ENCODE measurements at regions not wholly inside any gene's neighbourhood (a gene's known extent, or its start where the extent isn't known, plus 50 kb on each side); places are given as distances from the start of the nearest gene placed in this dataset.

- Histone ChIP-seq H3K4me3 (ENCODE audit: extremely low read depth, insufficient read depth, low read length, poor library complexity, severe bottlenecking) (no peak overlapping the region), H3K4me1 (ENCODE audit: control insufficient read depth, insufficient read depth, low read length, poor library complexity, severe bottlenecking) (peaks cover 34% of the 10 kb centered on the region), H3K9me3 (ENCODE audit: control insufficient read depth, low read length) (peaks cover 5% of the 10 kb centered on the region), H3K27ac (ENCODE audit: low read depth, low read length, severe bottlenecking) (peak overlapping the region; percentile 88), H3K36me3 (ENCODE audit: control insufficient read depth, insufficient read depth, low read length) (peaks cover 38% of the 10 kb centered on the region)
- 35 to 38% methylated on average over 5 to 6 of the region's 6 CpGs for WGBS, 2 experiments (ENCODE audit: insufficient coverage in 2 of 2)
Observed at GRCh38 chr10:29725133-29725720, 90.5 kb upstream of the SVIL start.

GRCh38 chr10:29723726-29724125, 89.0 kb upstream of the SVIL start:
- Histone ChIP-seq H3K36me3 (ENCODE audit: control insufficient read depth, insufficient read depth, low read length) (peaks cover 27% of the 10 kb centered on the region), H3K4me3 (ENCODE audit: extremely low read depth, insufficient read depth, low read length, poor library complexity, severe bottlenecking) (no peak overlapping the region), H3K4me1 (ENCODE audit: control insufficient read depth, insufficient read depth, low read length, poor library complexity, severe bottlenecking) (peaks cover 31% of the 10 kb centered on the region), H3K9me3 (ENCODE audit: control insufficient read depth, low read length) (peaks cover 9% of the 10 kb centered on the region), H3K27ac (ENCODE audit: low read depth, low read length, severe bottlenecking) (no peak overlapping the region)
- 90 to 100% methylated on average over 1 to 2 of the region's 2 CpGs for WGBS, 2 experiments (ENCODE audit: insufficient coverage in 2 of 2)

GRCh38 chr10:29722777-29723176, 88.0 kb upstream of the SVIL start:
- H3K9me3 ChIP-seq (ENCODE audit: control insufficient read depth, low read length), result peaks cover 9% of the 10 kb centered on the region
- WGBS, 2 experiments (ENCODE audit: insufficient coverage in 2 of 2), result 86 to 100% methylated on average over 1 to 2 of the region's 4 CpGs
- H3K4me1 ChIP-seq (ENCODE audit: control insufficient read depth, insufficient read depth, low read length, poor library complexity, severe bottlenecking), result peaks cover 26% of the 10 kb centered on the region
- no peak overlapping the region for H3K4me3 ChIP-seq (ENCODE audit: extremely low read depth, insufficient read depth, low read length, poor library complexity, severe bottlenecking)
- H3K36me3 ChIP-seq (ENCODE audit: control insufficient read depth, insufficient read depth, low read length), result peaks cover 21% of the 10 kb centered on the region
- no peak overlapping the region for H3K27ac ChIP-seq (ENCODE audit: low read depth, low read length, severe bottlenecking)

DNA sequence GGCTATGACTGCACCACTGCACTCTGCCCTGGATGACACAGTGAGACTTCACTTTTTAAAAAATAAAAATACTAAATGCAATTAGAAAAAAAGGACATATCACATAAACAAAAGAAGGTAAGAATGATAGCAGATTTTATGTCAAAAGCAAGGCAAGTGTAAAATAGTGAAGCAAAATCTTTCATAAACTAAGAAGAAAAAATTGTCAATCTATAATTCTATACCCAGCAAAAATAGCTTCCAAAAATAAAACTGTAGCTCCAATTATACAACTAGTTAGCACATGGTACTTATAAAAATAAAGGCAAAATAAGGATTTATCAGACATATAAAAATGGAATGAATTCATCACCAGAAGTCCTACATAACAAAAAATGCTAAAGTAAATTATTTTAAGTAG, 85.4 kb upstream of the SVIL start:
- H3K36me3 ChIP-seq (ENCODE audit: control insufficient read depth, insufficient read depth, low read length), result peaks cover 19% of the 10 kb centered on the region

GRCh38 chr10:29719281-29719675, 84.5 kb upstream of the SVIL start:
- peaks cover 11% of the 10 kb centered on the region for H3K4me1 ChIP-seq (ENCODE audit: control insufficient read depth, insufficient read depth, low read length, poor library complexity, severe bottlenecking)
- peaks cover 9% of the 10 kb centered on the region for H3K9me3 ChIP-seq (ENCODE audit: control insufficient read depth, low read length)
- no peak overlapping the region for H3K4me3 ChIP-seq (ENCODE audit: extremely low read depth, insufficient read depth, low read length, poor library complexity, severe bottlenecking)
- H3K27ac ChIP-seq (ENCODE audit: low read depth, low read length, severe bottlenecking), result no peak overlapping the region
- WGBS, 2 experiments (ENCODE audit: insufficient coverage in 2 of 2), result 100% methylated on average over 2 of the region's 4 CpGs
- H3K36me3 ChIP-seq (ENCODE audit: control insufficient read depth, insufficient read depth, low read length), result peaks cover 19% of the 10 kb centered on the region

More for the DNA sequence above, 85.4 kb upstream of the SVIL start:
- no peak overlapping the region for H3K27ac ChIP-seq (ENCODE audit: low read depth, low read length, severe bottlenecking)
- H3K9me3 ChIP-seq (ENCODE audit: control insufficient read depth, low read length), result peaks cover 9% of the 10 kb centered on the region
- peaks cover 11% of the 10 kb centered on the region for H3K4me1 ChIP-seq (ENCODE audit: control insufficient read depth, insufficient read depth, low read length, poor library complexity, severe bottlenecking)
- no peak overlapping the region for H3K4me3 ChIP-seq (ENCODE audit: extremely low read depth, insufficient read depth, low read length, poor library complexity, severe bottlenecking)

GRCh38 chr10:29715296-29715695, 80.5 kb upstream of the SVIL start:
- Histone ChIP-seq H3K9me3 (ENCODE audit: control insufficient read depth, low read length) (peaks cover 4% of the 10 kb centered on the region), H3K4me1 (ENCODE audit: control insufficient read depth, insufficient read depth, low read length, poor library complexity, severe bottlenecking) (peaks cover 11% of the 10 kb centered on the region), H3K36me3 (ENCODE audit: control insufficient read depth, insufficient read depth, low read length) (peaks cover 5% of the 10 kb centered on the region), H3K4me3 (ENCODE audit: extremely low read depth, insufficient read depth, low read length, poor library complexity, severe bottlenecking) (no peak overlapping the region), H3K27ac (ENCODE audit: low read depth, low read length, severe bottlenecking) (no peak overlapping the region)
- 83% methylated on average over 1 of the region's 2 CpGs; no CpG with 5 or more reads in 1 of the 2 experiments for WGBS, 2 experiments (ENCODE audit: insufficient coverage in 2 of 2)

- no peak overlapping the region for H3K4me3 ChIP-seq (ENCODE audit: extremely low read depth, insufficient read depth, low read length, poor library complexity, severe bottlenecking)
- no peak overlapping the region for H3K27ac ChIP-seq (ENCODE audit: low read depth, low read length, severe bottlenecking)
- no peaks in the 10 kb centered on the region for H3K9me3 ChIP-seq (ENCODE audit: control insufficient read depth, low read length)
- peaks cover 11% of the 10 kb centered on the region for H3K36me3 ChIP-seq (ENCODE audit: control insufficient read depth, insufficient read depth, low read length)
- WGBS, 2 experiments (ENCODE audit: insufficient coverage in 2 of 2), result 90 to 94% methylated on average over 2 to 3 of the region's 9 CpGs
- peaks cover 9% of the 10 kb centered on the region for H3K4me1 ChIP-seq (ENCODE audit: control insufficient read depth, insufficient read depth, low read length, poor library complexity, severe bottlenecking)
Observed at GRCh38 chr10:29714096-29714874, 79.5 kb upstream of the SVIL start.

- Histone ChIP-seq H3K4me1 (ENCODE audit: control insufficient read depth, insufficient read depth, low read length, poor library complexity, severe bottlenecking) (peaks cover 5% of the 10 kb centered on the region), H3K27ac (ENCODE audit: low read depth, low read length, severe bottlenecking) (no peak overlapping the region), H3K36me3 (ENCODE audit: control insufficient read depth, insufficient read depth, low read length) (peaks cover 15% of the 10 kb centered on the region), H3K4me3 (ENCODE audit: extremely low read depth, insufficient read depth, low read length, poor library complexity, severe bottlenecking) (no peak overlapping the region), H3K9me3 (ENCODE audit: control insufficient read depth, low read length) (no peaks in the 10 kb centered on the region)
- WGBS, 2 experiments (ENCODE audit: insufficient coverage in 2 of 2), result 100% methylated on average over 2 of the region's 2 CpGs; no CpG with 5 or more reads in 1 of the 2 experiments
Observed at GRCh38 chr10:29713450-29713849, 78.7 kb upstream of the SVIL start.

GRCh38 chr10:29712108-29712507, 77.3 kb upstream of the SVIL start:
- 72 to 80% methylated on average over 4 to 5 of the region's 7 CpGs for WGBS, 2 experiments (ENCODE audit: insufficient coverage in 2 of 2)

DNA sequence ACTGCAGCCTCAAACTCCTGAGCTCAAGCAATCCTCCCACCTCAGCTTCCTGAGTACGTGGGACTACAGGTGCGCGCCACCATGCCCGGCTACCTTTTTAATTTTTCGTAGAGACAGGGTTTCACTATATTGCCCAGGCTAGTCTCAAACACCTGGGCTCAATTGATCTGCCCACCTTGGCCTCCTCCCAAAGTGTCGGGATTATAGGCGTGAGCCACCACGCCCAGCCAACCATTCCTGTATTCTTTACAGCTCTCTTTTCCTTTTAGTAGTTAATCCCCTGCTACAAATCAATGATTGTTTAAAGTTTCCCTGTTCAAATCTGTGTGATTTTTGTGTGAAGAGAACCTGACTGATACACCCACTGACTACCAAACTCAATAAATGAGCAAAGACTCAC, 75.4 kb upstream of the SVIL start:
- Histone ChIP-seq H3K36me3 (ENCODE audit: control insufficient read depth, insufficient read depth, low read length) (peaks cover 23% of the 10 kb centered on the region), H3K9me3 (ENCODE audit: control insufficient read depth, low read length) (no peaks in the 10 kb centered on the region), H3K4me1 (ENCODE audit: control insufficient read depth, insufficient read depth, low read length, poor library complexity, severe bottlenecking) (peaks cover under 1% of the 10 kb centered on the region), H3K4me3 (ENCODE audit: extremely low read depth, insufficient read depth, low read length, poor library complexity, severe bottlenecking) (no peak overlapping the region), H3K27ac (ENCODE audit: low read depth, low read length, severe bottlenecking) (no peak overlapping the region)
- 68 to 77% methylated on average over 5 to 8 of the region's 8 CpGs for WGBS, 2 experiments (ENCODE audit: insufficient coverage in 2 of 2)

More at GRCh38 chr10:29712108-29712507, 77.3 kb upstream of the SVIL start:
- Histone ChIP-seq H3K4me3 (ENCODE audit: extremely low read depth, insufficient read depth, low read length, poor library complexity, severe bottlenecking) (no peak overlapping the region), H3K27ac (ENCODE audit: low read depth, low read length, severe bottlenecking) (no peak overlapping the region), H3K9me3 (ENCODE audit: control insufficient read depth, low read length) (no peaks in the 10 kb centered on the region), H3K36me3 (ENCODE audit: control insufficient read depth, insufficient read depth, low read length) (peaks cover 18% of the 10 kb centered on the region), H3K4me1 (ENCODE audit: control insufficient read depth, insufficient read depth, low read length, poor library complexity, severe bottlenecking) (peaks cover 3% of the 10 kb centered on the region)

DNA sequence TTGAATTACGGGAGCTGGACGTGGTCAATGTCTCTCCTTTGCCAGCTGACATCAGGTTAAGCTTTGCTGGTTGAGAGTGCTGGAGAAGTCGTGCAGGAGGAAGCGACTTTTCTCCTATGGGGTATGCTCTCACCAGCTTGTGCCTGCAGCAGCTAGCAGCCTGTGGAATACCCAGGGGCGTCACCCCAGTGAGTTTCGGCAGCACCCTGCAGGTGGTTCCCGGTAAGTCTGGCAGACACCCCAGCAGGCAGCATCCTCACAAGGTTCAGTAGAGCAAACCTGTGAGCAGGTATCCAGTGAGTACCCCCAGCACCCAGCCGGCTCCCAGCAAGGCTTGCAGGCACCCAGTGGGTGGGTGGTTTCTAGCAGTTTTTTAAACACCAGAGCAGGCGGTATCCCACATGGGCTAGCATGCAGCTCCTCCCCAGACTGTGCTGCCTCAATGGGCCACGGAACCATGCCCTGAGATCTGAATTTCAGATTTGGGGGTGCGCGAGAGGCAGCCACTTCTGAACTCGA, 74.8 kb upstream of the SVIL start:
- Histone ChIP-seq H3K27ac (ENCODE audit: low read depth, low read length, severe bottlenecking) (no peak overlapping the region), H3K36me3 (ENCODE audit: control insufficient read depth, insufficient read depth, low read length) (peaks cover 24% of the 10 kb centered on the region), H3K4me1 (ENCODE audit: control insufficient read depth, insufficient read depth, low read length, poor library complexity, severe bottlenecking) (no peaks in the 10 kb centered on the region), H3K9me3 (ENCODE audit: control insufficient read depth, low read length) (no peaks in the 10 kb centered on the region), H3K4me3 (ENCODE audit: extremely low read depth, insufficient read depth, low read length, poor library complexity, severe bottlenecking) (no peak overlapping the region)
- WGBS, 2 experiments (ENCODE audit: insufficient coverage in 2 of 2), result 86 to 89% methylated on average over 10 to 13 of the region's 13 CpGs
